HG03378 (cell line): ENCODE measurements at regions not wholly inside any gene's neighbourhood (a gene's known extent, or its start where the extent isn't known, plus 50 kb on each side); places are given as distances from the start of the nearest gene placed in this dataset.
"Not testable (repeated sequence)": the region's sequence is repeated elsewhere in the genome, so short reads cannot be mapped to it uniquely, and the experiment has no call there.

Experiments
- ATAC-seq: cut with Tn5 transposase; IDR thresholded peaks from one replicate; pipeline ENCODE4 v1.9.1; 2021; ENCODE audit warnings: mild to moderate bottlenecking, moderate library complexity; ENCODE audit not compliant: unreplicated experiment

DNA sequence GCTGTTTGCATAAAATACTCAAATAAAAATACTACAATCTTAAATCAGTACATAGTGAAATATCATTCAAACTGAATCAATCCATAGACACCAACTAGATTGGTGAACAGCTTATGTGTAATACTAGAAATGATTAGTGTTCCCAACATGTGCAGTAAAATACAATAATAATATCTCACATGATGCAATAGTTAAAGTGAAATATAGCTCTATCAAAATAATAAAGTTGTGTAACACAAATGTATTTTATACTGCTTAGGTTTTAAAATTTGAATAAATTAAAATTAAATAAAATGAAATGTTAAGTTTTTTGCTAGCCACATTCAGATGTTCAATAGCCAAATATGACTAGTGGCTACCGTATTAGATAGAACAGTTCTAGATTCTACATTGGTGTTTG is 714.1 kb downstream of the ZNF385D start:
- no peak for ATAC-seq

DNA sequence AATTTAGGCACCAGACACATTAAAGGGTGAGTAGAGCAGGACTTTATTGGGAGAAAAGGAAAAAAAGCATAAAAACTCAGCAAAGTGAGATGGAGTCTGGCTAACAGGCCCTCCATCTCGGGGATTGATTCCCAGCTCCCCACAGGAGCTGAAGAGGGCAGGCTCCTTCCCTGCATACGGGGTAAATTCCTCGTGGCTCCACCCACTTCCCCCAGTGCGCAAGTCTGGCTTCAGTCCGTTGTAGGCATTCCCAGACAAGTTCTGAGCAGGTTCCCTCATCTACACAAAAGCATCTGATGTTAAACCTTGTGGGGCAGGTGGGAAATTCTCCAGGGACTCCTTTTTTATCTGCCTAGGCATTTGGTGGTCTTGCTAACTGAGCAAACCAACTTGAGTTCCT is 722.6 kb downstream of the ZNF385D start:
- ATAC-seq, result no peak

- no peak for ATAC-seq
Observed at GRCh38 chr3:21024563-21024962, 726.4 kb downstream of the ZNF385D start.

DNA sequence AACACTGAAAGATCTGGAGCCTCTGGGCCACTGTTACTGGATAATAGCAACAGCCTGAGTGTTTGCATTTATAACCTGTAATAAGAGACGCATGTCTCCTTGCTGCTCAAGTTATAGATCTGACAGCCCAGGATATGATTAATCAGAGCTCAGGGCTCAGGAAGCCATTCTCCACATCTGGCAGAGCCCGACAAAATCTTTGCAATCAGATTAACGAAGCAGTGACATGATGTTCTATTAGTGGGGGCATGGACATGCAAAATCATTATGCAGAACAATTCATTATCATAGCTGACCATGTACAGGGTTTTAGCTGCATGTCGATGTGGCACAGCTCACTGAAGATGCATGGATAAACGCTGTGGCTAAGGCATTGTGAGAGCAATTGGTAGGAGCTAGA is 730.3 kb downstream of the ZNF385D start:
- ATAC-seq, result no peak

DNA sequence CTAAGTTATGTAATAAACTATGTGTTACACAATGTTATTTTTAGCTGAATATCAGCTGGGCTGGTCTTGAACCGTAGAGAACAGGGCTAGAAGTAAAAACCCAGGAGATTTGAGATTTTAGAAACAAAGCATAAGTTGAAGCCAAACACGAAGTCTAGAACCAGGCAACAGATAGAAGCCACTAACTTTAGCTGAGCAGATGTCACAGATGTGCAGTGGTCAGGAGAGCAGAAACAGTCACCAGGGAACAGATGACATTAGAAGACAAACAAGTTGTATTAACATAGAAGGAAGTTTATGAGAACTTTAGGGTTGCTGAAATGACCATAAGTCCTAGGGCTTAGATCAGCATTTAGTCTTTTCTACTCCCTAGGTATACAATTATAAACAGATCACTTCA is 731.0 kb downstream of the ZNF385D start:
- no peak for ATAC-seq

DNA sequence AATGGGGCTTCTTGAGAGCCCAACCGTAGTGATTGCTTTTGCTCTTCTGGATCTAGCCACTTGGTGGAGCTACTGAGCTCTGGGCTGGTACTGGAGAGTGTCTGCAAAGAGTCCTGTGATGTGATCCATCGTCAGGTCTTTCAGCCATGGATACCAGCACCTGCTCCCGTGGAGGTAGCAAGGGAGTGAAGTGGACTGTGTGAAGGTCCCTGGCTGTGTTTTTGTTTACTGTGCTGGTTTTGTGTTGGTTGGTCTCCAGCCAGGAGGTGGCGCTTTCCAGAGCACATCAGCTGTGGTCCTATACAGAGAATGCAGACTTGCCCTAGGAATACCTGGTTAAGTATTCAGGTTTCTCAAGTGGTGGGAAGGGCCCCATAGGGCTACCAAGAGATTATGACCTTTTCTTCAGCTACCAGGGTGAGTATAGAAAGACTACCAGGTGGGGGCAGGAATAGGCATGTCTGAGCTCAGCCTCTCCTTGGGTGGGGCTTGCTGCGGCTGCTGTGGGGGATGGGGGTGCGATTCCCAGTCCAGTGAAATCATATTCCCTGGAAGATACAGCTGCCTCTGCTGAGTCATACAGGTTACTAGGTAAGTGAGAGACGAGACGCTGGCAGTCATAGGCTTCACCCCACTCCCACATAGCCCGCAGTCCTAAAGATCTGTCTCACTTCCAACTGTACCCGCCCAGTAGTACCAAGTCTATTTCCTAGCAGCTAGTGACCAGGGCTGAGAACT is 733.7 kb downstream of the ZNF385D start:
- ATAC-seq, result no peak

DNA sequence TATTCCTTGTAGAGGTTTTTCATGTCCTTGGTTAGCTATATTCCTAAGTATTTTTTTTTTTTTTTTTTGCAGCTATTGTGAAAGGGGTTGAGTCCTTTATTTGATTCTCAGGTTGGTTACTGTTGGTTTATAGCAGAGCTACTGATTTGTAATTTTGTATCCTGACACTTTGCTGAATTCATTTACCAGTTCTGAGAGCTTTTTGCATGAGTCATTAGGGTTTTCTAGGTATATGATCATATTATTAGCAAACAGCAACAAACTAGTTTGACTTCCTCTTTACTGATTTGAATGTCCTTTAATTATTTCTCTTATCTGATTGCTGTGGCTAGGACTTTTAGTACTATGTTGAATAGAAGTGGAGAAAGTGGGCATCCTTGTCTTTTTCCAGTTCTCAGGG is 737.4 kb downstream of the ZNF385D start:
- no peak for ATAC-seq

DNA sequence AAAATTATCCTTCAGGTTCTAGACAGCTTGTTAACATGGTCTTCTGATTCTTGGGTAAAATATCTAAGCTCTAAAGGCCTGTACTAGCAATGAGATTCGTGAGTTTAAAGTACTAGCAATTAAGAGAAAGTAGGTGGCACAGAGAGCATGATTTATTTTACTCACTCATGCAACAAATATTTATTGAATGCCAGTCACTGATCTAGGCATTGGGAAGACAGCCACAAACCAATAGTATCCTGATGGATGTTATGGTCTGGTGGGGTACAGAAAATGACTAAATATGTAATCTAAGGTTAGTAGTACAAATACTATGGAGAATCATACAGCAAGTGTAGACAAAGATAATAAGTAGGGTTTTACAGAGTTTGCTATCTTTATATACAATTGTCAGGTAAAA is 751.3 kb downstream of the ZNF385D start:
- ATAC-seq, result no peak

DNA sequence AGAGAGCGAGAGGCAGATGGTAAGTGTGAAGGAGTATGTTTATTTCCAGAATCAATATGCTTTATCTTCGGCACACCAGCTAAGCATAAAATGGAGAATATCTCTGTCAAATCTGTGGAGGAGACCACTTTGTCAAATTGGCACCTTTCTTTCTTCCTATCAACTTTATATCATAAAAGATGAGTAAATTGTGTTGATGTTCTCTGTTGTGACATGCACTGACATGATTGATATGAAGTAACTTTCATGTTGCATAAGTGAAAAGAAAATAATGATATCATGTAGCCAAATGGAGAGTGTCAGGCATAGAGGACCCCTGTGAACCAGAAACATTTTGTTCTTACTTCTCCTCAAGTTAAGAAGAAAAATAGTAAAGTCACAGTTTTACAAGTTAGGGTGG is 753.8 kb downstream of the ZNF385D start:
- no peak for ATAC-seq

DNA sequence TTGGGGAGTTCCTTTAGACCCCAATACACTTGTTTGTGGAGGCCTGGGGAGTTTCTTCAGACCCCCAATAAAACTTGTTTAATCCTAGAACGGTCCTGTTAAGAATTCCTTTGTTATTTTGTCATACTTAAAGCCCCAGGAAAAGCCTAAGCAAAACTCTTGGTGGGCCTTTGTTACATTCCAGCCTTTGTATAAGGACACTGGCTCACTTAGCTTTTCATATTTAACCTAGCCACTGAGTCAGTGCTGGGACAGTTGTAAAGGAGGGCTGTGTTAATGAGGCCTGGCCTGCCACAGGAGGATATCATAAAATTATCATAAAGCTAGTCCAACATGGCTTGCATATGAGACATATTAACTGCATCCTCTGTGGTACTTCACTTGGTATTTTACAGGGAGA is 760.1 kb downstream of the ZNF385D start:
- no peak for ATAC-seq

GRCh38 chr3:20989653-20990052 is 761.4 kb downstream of the ZNF385D start:
- ATAC-seq, result not testable (repeated sequence)

DNA sequence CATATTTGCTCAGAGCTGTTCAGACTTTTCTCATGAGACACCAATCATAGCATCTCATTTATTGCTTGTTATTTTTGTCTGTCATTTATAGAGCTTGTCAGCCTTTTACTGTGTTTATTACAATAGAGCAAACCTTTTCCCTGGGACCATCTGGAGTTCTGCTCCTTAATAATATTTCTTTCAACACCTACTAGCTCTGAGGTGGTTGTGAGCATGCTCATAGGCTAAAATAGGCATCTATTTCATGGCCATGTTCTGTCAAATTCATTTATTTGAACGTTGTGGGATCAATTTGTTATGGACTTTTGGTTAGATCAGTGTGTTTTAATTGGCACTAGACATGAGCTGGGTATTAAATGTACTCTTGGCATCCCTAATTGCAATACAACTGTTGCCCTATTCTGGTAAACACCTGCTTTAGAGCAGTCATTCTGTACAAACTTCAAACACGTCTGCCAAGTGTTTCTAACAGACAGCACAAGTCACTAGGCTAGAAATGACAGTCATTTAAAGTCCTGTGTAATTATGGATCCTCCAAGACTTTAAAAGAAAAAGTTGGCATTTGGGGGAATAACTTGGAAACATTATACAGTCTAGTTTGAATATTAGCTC is 766.3 kb downstream of the ZNF385D start:
- ATAC-seq, result no peak

DNA sequence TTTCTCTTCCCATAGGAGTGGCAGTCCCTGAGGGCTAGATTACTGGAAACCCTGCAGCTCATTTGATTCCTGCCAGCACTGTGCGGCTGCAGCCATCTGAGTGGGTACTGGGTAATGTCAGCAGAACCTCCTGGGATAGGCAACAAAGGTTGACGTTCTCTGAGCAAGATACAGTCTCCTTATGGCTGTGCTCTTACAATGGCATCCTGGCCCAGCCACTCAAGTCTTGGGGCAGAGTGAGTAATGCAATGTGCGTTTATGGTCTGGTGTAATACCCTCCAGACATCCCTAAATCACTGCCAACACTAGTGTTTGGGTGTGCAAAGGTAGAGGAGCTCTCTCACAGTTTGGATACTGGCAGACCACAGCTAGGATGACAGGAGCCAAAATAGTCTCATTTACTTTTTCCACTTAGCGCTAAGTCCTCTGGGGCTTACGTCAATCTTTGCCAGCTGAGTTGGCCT is 775.8 kb downstream of the ZNF385D start:
- no peak for ATAC-seq

- no peak for ATAC-seq
Observed at GRCh38 chr3:20974396-20974795, 776.6 kb downstream of the ZNF385D start.

- not testable (repeated sequence) for ATAC-seq
Observed at GRCh38 chr3:20970807-20971206, 780.2 kb downstream of the ZNF385D start.

DNA sequence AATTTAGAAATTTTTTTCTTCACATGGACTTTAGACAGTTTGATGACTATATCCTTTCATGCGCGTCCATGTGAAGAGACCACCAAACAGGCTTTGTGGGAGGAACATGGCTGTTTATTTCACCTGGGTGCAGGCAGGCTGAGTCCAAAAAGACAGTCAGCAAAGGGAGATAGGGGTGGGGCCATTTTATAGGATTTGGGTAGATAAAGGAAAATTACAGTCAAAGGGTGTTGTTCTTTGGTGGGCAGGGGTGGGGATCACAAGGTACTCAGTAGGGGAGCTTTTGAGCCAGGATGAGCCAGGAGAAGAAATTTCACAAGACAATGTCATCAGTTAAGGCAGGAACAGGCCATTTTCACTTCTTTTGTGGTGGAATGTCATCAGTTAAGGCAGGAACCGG is 781.5 kb upstream of the SGO1 start:
- ATAC-seq, result not testable (repeated sequence)

DNA sequence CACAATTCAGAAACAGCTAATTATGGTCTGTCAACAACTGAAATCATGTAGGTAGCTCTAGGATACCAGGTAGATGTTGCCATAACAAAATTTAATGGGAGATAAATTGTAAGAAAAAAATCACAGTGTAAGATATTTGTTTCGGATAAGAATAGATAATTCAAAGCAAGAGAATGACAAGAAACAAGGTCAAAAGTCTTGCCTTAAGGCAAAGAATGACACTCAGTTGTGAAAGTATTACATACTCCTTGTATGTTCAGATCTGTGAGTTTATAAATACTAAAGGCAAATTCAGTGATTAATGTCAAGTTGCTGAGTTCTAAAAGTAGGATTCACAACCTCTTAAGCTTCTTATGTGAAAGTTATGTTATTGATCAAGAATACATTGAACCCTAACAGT is 772.2 kb upstream of the SGO1 start:
- no peak for ATAC-seq

- ATAC-seq, result no peak
Observed at GRCh38 chr3:20945892-20946291, 759.9 kb upstream of the SGO1 start.

DNA sequence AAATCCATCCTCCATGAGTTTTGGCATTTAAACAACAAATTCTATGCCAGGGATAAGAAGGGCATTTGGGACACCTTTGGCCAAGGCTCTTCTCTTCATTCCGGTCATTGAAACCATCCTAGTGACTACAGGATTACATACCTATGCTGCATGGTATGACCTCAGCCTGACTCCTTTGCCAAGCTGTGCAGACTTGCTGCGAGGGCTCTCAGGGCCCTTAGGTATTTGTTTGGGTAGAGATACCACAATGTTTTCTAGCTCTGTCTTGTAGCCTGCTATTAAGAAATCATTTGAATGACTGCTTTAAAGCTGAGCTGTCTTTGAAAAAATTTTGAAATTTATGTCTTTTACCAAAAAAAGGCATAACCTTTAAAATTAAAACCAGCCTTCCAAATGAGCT is 749.8 kb upstream of the SGO1 start:
- ATAC-seq, result no peak

- ATAC-seq, result no peak
Observed at GRCh38 chr3:20931834-20932233, 745.8 kb upstream of the SGO1 start.

- no peak for ATAC-seq
Observed at GRCh38 chr3:20930034-20930433, 744.0 kb upstream of the SGO1 start.

GRCh38 chr3:20924646-20925385 is 738.8 kb upstream of the SGO1 start:
- no peak for ATAC-seq
